Astrocyte of the cerebellum (primary cell): ENCODE measurements at regions not wholly inside any gene's neighbourhood (a gene's known extent, or its start where the extent isn't known, plus 50 kb on each side); places are given as distances from the start of the nearest gene placed in this dataset.

Experiments
- DNase-seq: peaks from one replicate; pipeline ENCODE4 v3.0.0-alpha.2; 2011; ENCODE audit warnings: low read depth
- H3K4me3 ChIP-seq: 2 replicates; pipeline ENCODE4 v1.5.1; 2011; ENCODE audit warnings: mild to moderate bottlenecking, low read depth, low read length, moderate library complexity
- in situ Hi-C: cut with HindIII; loops from 2 replicates; pipeline ENCODE4 v1.10.0; 2017; ENCODE audit warnings: low sequenced_read_pairs
- TF ChIP-seq, protein P1 (sequence below): IDR thresholded peaks from 2 replicates; pipeline ENCODE4 v1.5.1; 2012; ENCODE audit warnings: low read length, low read depth, moderate library complexity, mild to moderate bottlenecking; ENCODE audit errors: missing control alignments

DNA sequence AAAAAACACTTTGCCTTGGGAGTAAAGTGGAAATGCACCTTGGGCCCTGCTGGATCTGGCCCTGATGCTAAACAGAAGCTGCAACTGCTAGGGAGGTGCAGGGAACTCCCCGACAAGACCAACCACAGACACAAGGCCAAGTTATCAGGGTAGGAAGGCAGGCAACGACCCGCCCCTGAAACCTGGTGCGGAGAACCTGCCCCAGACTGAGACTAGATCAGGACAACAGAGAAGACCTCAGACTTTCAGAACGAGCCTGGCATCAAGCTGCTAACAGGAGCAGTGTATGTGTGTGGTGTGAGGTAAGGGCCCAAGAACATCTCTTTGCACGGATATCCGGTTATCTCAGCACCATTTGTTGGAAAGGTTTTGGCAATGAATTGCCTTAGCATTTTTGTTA lies 233.7 kb upstream of the RTL1 start:
- DNase-seq: no peak
- H3K4me3 ChIP-seq: no peak overlapping the region
- in situ Hi-C loops: no loop called here
- TF ChIP-seq, protein P1, sequence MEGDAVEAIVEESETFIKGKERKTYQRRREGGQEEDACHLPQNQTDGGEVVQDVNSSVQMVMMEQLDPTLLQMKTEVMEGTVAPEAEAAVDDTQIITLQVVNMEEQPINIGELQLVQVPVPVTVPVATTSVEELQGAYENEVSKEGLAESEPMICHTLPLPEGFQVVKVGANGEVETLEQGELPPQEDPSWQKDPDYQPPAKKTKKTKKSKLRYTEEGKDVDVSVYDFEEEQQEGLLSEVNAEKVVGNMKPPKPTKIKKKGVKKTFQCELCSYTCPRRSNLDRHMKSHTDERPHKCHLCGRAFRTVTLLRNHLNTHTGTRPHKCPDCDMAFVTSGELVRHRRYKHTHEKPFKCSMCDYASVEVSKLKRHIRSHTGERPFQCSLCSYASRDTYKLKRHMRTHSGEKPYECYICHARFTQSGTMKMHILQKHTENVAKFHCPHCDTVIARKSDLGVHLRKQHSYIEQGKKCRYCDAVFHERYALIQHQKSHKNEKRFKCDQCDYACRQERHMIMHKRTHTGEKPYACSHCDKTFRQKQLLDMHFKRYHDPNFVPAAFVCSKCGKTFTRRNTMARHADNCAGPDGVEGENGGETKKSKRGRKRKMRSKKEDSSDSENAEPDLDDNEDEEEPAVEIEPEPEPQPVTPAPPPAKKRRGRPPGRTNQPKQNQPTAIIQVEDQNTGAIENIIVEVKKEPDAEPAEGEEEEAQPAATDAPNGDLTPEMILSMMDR: no peak

DNA sequence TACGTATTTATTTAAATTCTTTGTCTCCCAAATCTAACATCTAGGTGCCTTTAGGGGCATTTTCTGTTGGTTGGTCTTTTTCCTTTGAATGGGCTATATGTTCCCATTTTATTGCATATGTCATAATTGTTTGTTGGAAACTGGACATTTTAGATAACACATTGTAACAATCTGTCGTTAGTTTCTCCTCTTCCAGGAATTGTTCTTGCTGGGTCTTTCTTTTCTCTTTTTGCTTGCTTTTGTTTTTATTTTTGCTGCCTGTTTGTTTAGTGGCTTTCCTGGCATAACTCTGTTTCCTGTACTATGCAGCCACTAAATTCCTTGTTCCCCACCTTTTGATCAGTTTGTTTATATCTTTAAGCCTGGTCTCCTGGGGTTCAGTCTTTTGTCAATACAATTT lies 244.3 kb upstream of the RTL1 start:
- DNase-seq: no peak
- H3K4me3 ChIP-seq: no peak overlapping the region
- TF ChIP-seq, protein P1: no peak
- in situ Hi-C loops: no loop called here

DNA sequence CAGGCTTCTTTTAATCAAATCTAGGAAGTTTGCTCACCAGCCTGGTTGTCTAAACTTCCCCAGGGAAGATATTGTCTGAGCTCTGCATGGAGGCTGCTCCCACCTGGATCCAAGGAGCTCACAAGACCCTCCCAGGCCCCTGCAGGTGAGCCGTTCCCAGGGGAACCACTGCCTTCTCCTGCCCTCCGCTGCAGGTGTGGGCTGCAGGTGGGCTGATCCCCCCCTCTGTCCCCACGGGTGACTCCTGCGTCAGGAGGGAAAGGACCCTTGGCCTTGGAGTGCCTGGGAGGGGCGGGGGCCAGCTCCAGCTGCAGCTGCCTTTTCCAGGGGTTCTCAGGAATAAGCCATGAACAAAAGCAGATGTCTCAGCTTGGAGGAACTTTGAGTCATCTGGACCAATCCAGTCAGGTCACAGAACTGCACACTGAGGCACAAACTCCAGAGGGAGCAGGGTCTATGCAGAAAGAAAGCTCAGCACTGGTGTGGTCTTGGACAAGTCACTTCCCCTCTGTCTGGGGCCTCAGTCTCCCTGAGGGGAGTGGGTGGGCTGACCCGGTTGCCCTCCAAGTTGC lies 246.6 kb upstream of the RTL1 start:
- in situ Hi-C loops: no loop called here
- TF ChIP-seq, protein P1: no peak
- no peak overlapping the region for H3K4me3 ChIP-seq
- no peak for DNase-seq

DNA sequence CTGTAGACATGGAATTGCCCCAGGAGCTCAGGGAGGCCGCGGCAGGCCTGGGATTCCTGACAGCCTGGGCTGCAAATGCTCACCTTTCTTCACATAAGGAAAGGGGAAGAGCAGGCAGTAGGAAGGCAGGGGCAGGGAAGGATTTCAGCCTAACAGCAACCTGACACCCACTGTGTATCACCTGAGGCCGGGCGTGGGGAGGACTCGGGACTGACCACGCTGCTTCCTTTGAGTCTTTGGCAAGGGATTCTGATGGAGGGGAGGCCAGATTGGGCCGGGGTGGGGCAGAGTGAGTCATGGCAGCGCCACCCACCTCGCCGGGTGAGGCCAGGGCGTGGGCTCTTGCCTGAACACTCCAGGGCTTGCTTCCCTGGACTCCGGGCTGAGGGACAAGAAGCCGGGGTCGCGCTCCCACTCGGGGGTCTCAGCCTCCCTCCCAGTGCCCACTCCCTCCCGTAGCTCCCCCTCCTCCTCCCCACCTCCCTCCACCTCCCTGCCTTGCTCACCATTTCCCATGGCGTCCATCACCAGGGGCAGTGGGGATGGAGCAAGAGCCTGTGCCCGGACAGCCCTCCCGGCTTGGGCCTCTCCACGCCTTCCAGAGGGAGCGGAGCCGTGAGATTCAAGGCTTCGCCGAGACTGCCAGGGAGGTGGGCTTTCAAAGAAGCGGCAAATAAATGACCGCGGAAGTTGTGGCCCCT lies 247.9 kb upstream of the RTL1 start:
- TF ChIP-seq, protein P1: no peak
- in situ Hi-C loops: no loop called here
- no peak overlapping the region for H3K4me3 ChIP-seq
- DNase-seq: no peak

DNA sequence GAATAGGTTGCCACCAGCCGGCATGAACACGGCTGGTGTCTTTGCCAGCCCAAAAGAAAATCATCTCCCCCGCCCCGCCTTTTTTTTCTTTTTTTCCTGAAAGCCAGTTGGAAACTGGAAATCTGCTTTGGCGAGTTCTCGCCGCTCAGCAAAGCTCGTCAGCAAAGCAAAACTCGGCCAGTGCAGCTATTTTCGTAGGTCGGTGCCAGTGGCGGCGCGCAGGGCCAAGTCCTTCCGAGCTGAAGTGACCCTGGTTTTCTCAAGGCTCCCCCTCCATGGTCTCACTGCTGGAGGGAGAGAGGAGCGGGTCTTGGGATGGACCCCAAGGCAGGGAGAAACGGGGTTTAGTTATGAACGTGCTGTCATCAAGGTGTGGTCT lies 248.4 kb upstream of the RTL1 start:
- DNase-seq: no peak
- in situ Hi-C loops: no loop called here
- H3K4me3 ChIP-seq: no peak overlapping the region
- TF ChIP-seq, protein P1: no peak

DNA sequence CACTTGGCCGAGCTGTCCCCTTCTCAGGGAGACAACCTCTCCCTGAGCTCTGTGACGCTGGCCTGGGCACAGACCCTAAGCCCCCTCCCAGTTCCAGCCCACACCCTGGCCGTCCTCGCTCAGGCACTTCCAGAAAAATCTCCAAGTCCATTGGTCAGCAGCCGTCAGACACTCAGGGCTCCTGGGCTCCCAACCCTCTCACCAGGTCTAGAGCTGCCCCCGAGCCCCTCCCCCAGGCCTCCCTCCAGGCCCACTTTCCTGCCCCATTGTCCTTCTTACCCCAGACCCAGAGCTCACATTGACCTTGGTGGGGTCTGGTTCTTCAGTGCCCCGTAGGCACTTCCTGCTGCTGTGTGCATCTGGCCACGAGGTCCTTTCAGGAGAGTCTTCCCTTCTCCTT lies 249.3 kb upstream of the RTL1 start:
- in situ Hi-C loops: no loop called here
- TF ChIP-seq, protein P1: no peak
- H3K4me3 ChIP-seq: no peak overlapping the region
- no peak for DNase-seq
